ENCODE measurements at regions not wholly inside any gene's neighbourhood (a gene's known extent, or its start where the extent isn't known, plus 50 kb on each side); places are given as distances from the start of the nearest gene placed in this dataset.

DNA sequence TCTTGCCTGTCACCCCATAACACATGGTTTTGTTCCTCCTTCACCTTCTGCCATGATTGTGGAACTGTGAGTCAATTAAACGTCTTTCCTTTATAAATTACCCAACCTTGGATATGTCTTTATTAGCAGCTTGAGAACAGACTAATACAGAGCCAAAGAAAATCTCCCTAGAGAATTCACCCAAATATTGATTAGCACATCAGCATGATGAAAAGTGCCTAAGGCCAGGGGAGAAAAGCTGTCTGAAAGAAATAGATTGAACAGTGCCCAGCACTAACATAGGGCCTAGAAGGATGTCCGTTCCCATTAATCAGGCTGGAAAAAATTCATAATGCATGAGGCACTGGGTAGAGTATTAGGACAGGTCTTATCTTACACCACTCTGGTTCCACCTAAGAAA, 111.9 kb upstream of the CALN1 start:
- DNase-seq = no peak

DNA sequence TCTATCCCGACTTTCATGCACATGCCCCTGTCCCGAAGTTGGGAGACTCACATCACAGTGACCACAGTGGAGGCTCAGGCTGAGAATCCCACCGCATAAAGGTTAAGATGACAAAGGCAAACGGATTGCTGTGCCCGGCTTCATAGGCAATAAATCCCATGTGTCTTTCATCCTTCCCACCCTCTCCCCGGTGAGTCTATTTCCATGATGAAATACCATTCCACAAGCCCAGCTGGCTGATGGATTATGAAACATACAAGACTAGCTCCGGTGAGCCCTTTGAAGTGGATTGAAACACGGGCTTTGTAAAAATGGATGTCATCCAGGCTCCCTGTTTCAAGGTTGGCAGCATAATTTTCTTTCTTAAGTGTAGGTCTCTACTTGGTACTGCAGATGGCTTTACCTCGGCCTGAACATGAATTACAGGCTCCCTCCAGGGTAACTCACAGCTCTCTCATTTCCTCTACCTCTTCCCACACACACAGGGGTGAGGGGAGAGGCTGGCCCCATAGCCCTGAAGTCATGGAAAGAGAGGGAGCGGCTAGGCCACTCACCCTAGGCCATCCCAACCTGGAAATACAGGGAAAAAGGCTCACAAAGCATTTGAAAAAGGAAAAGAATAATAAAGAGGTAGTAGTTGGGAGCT, 92.0 kb upstream of the CALN1 start:
- no peak for DNase-seq

DNA sequence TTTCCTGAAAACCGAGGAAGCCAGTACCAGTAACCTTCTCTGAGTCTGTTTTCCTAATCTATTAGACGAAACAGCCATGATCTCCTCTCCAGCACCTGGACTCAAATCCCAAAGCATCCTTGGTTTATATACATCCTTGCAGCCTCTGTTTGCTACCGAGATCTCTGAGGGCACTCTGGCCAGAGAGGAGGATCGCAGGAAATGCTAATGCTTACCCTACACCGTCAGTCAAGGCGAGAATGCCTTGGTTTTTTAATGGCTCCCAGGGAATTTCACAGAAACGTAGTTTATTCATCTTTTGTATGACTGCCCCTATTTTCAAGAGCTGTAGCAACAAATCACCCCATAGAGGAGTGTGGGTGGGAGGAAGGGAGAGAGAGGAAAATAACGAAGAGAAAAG, 91.5 kb upstream of the CALN1 start:
- no peak for DNase-seq

DNA sequence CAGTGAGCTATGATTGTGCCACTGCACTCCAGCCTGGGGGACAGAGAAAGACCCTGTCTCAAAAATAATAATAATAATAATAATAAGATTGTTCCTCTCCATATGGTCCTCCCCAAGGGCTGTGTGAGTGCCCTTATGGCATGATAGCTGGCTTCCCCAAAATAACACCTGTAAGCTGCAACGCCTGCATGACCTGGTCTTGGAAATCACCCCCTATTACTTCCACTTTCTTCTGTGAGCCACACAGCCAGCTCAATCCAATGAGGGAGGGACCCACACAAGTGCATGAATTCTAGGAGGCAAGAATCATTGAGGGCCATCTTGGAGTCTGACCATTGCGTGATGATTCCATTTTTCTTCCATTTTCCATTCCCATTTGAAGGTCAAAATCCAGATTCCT, 82.7 kb upstream of the CALN1 start:
- DNase-seq = no peak

DNA sequence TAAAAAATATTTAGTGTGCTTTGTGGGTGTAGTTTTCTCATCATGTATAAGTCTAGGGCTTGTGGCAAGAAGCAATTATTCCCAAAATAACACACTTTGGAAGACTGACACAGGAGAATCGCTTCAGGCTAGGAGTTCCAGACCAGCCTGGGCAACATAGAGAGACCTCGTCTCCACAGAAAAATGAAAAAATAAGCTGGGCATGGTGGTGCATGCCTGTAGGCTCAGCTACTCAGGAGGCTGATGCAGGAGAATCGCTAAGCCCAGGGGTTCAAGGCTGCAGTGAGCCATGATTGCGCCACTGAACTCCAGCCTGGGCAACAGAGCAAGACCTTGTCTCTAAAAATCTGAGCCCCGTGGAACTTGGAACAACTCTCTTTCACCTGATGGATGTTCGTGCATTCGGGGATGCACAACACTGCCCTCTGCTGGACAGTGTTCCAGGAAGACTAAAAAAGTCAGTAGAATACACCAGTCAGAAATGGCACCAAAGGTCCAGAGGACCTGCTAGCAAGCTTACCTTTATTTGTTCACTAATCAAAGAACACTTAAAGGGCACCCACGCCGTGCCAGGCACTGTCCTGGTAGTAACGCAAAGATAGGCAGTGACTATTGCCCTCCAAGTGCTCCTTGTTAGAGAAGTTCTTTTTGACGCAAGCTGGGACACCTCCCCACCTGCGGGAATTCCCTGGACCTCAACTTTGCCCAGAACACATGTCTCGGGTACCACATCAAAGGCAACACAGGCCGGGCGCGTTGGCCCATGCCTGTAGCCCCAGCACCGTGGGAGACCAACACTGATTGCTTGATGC, 81.9 kb upstream of the CALN1 start:
- DNase-seq = peak; percentile 20

DNA sequence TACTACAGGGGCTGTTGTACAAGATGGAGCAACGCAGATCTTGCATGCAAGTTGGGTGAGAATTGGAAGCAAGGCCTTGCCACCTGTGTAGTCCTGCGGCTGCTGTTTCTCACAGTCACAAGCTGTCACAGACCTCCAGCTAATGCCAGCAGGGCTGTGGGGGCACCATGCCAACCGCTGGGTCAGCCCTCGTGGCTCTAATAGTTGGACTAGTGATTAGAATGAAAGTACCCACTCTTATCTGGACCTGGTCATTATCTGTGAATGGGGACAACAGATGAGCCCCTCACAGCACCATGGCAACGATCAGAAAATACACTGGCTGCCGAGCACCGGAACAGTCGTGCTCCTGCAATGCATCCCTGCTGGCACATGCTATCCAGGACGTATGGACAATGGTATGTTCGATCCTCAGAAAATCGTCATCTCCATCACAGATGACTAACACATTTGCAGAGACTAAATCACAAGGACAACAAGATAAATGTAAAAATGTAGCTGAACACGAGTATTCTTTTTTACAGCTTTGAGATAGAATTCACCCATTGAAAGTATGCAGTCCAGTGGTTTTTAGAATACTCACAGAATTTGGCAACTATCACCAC, 80.4 kb upstream of the CALN1 start:
- no peak for DNase-seq

DNA sequence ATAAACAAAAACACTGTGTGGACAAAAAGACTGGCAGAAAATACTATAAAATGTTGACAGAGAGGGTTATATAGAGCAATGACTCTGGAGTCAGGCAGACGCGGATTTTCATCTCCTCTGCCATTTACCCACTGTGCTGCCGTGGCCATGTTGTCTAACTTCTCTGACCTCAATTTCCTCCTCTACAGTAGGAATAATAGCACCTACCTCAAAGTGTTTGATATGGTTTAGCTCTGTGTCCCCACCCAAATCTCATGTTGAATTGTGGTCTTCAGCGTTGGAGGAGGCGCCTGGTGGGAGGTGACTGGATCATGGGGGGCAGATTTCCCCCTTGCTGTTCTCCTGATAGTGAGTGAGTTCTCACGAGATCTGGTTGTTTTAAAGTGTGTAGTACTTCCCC, 78.2 kb upstream of the CALN1 start:
- no peak for DNase-seq

DNA sequence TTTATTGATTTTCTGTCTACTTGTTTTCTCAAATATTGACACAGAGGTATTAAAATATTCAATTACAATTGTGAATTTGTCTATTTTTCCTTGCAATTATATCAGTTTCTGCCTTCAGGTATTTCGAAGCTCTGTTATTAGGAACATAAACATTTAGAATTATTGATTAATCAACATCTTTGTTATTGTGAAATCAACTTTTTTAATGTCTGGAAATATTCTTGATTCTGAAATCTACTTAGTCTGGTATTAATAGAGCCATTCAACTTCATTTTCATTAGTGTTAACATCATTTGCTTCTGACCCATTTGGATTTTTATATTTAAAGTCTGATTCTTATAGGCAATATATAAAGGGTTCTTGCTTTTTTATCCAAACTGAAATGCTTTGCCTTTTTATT, 69.8 kb upstream of the CALN1 start:
- DNase-seq = no peak

DNA sequence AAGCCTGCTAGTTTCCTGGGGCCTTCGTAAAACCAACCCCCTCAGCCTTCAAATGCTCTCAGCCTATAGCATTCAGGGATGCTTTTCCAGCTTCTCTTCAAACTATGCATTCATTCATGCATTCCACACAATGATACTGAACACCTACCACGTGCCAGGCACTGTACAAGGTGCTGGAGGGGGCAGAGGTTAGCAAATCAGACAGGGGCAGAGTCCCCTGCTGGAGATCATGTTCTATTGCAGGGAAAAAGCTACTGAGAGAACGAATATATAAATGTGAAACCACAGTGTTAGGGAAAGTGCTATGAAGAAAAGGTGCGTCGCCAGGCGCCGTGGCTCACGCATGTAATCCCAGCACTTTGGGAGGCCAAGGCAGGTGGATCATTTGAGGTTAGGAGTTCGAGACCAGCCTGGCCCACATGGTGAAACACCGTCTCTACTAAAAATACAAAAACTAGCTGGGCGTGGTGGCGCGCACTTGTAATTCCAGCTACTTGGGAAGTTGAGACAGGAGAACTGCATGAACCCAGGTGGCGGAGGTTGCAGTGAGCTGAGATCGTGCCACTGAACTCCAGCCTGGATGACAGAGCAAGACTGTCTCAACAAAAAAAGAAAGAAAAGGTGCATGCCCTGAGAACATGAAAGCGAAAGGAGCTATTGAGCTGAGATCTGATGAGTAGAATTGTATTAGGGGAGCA, 64.6 kb upstream of the CALN1 start:
- no peak for DNase-seq

DNA sequence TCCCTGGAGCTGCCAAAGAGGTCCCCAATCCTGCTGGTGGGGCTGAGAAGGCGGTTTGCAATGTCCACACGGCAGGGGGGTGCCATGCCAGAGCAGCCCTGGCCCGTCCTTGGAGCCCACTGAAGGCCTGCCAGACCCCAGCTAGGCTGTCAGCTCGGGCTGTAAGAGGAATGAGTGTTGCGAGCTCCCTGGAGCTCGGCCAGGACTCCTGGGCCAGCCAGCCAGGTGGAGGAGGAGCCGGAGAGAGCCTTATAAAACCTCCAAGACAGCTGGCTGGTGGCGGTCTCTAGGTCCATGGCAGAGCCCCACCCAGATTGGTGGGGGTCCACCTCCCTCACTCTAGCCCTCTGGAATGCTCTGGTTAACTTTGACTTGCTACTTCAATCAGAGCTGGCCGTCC, 55.1 kb upstream of the CALN1 start:
- DNase-seq = no peak

DNA sequence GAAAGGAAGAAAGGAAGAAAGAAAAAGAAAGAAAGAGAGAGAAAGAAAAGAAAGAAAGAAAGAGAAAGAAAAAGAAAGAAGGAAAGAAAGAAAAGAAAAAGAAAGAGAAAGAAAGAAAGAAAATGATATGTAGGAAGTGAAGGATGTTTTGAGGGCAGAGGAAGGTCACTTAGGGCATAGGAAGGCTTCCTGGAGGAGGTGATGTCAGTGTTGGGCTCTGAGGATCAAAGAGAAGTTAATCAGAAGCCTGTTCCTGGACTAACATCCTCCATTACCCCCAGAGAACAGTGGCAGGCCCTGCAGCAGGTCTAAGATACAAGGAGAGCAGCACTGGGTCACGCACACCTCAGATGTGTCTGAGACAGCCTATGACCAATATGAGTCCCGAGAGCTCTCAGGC, 54.7 kb upstream of the CALN1 start:
- DNase-seq = no peak

DNA sequence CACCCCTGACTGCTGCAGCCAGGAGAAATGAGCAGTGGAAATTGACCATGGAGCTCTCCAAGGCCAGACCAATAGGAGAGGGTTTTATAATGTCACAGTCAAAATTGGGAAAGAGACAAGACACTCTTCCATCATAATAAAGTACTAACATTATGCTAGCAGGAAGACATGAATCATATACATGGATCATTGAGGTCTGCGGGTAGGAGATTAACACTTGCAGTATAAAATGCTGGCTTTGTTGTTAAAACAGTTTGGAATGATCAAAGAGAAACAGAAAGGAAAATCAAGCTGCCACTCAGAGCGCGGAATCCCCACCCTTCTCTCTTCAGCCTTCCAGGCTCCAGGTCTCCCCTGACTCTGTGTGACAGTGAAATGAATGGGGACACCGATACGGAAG, 53.4 kb upstream of the CALN1 start:
- no peak for DNase-seq

DNA sequence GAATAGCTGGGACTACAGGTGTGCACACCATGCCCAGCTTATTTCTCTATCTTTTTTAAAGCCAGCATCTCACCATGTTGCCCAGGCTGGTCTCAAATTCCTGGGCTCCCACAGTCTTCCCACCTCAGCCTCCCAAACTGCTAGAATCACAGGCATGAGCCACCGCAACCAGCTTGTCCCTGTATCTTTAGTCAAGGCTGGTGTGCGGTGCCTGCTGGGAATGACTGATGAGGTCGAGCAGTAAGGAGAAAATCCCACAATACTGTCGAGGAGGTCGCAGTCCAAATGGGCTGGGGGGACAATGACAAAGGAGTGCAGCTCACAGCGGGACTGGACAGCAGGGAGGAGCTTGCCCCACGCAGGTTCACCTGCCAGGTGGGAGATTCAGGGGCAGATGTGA, 50.2 kb upstream of the CALN1 start:
- no peak for DNase-seq

Measured in NCI-H345 (cell line).